GM21526 (cell line): ENCODE measurements at regions not wholly inside any gene's neighbourhood (a gene's known extent, or its start where the extent isn't known, plus 50 kb on each side); places are given as distances from the start of the nearest gene placed in this dataset.
A peak's percentile ranks its signal among the peaks of the same experiment; 100 is the strongest.
"Not testable (repeated sequence)": the region's sequence is repeated elsewhere in the genome, so short reads cannot be mapped to it uniquely, and the experiment has no call there.

Experiments
- ATAC-seq: cut with Tn5 transposase; IDR thresholded peaks from one replicate; pipeline ENCODE4 v1.9.1; 2021; ENCODE audit warnings: moderate library complexity; ENCODE audit not compliant: unreplicated experiment, low FRiP score

DNA sequence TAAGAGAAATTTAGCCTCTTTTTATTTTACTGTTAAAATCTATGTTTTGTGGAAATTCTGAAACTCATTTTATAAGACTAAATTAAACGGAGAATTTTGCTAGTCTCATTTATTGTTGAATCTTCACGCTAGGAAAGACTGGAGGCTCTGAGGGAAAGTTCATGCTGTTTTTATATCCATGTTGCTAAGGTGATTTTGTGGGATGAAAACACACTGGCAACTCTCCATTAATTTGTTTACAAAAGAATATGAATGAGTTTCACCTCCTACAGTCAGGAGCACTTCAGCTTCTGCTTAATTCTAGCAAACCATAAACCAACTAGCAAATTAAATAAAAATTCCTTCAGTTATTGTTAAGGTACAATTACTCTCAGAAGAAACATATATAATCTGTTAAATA, 195.4 kb downstream of the RAP2B start:
- ATAC-seq = no peak

GRCh38 chr3:153369561-153370374, 207.7 kb downstream of the RAP2B start:
- no peak for ATAC-seq

GRCh38 chr3:153370680-153371079, 208.7 kb downstream of the RAP2B start:
- no peak for ATAC-seq

- ATAC-seq = no peak
These were observed 210.3 kb downstream of the RAP2B start for GRCh38 chr3:153372326-153372725.

- ATAC-seq = no peak
These were observed 211.6 kb downstream of the RAP2B start for GRCh38 chr3:153373606-153374005.

- not testable (repeated sequence) for ATAC-seq
These were observed 216.3 kb downstream of the RAP2B start for GRCh38 chr3:153378366-153378765.

- ATAC-seq = no peak
These were observed 217.5 kb downstream of the RAP2B start for GRCh38 chr3:153379516-153379915.

- ATAC-seq = no peak
These were observed 223.3 kb downstream of the RAP2B start for GRCh38 chr3:153385343-153385742.

DNA sequence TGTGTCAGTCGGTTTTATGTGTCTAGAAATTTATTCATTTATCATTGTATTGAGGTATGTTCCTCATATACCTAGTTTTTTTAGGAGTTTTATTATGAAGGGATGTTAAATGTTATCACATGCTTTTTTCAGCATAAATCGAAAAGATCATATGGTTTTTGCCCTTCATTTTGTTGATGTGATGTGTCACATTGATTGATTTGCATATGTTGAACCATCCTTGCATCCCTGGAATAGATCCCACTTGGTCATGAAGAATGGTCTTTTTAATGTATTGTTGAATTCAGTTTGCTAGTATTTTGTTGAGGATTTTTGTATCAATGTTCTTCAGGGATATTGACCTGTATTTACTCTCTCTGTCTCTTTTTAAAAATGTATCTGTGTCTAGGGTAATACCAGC, 230.3 kb downstream of the RAP2B start:
- ATAC-seq = no peak

DNA sequence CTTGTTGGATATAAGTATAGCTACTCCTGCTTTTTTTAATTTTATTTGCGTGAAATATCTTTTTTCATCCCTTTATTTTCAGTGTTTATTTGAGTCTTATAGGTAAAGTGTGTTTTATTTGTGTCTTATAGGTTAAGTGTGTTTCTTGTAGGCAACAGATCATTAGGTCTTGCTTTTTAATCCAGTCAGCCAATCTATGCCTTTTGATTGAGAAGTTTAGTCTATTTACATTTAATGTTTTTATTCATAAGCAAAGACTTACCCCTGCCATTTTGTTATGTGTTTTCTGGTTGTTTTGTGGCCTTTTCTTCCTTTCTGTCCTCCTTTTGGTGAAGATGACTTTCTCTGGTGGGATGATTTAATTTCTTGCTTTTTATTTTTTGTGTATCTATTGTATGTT, 232.0 kb downstream of the RAP2B start:
- no peak for ATAC-seq

DNA sequence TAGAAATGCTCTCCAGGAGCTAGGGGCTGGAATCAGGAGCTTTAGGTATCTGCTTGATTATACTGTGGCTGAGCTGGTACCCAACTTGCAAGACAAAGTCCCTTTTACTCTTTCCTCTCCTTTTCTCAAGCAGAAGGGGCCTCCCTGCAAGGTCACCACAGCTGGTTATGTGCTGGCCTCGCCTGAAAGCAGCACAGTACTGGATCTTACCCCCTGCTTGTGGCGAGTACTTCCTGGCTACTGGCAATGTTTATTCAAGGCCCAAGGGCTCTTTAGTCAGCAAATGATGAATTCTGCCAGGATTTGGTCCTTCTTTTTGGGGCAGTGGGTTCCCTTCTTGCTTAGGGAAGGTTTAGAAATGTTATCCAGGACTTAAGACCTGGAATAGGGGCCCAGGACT, 234.6 kb downstream of the RAP2B start:
- ATAC-seq = no peak

DNA sequence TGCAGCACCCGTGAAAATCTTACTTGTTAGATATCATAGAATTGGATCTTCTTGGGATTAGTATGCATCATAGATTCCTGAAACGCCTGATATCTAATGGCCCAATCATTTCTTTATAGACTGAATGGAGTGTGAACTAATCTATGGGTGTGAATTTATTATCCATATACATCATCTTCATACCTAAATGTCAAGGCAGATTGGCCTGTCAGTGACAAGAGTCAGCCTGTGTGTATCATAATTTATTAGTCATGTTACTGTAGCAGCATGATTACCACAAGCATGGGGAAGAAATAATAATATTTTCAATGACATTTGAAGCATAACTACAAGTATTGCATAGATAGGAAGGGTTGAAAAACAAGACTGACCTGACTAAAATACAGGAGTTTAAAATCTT, 235.8 kb downstream of the RAP2B start:
- no peak for ATAC-seq

GRCh38 chr3:153399636-153400035, 237.6 kb downstream of the RAP2B start:
- ATAC-seq = peak; percentile 90

DNA sequence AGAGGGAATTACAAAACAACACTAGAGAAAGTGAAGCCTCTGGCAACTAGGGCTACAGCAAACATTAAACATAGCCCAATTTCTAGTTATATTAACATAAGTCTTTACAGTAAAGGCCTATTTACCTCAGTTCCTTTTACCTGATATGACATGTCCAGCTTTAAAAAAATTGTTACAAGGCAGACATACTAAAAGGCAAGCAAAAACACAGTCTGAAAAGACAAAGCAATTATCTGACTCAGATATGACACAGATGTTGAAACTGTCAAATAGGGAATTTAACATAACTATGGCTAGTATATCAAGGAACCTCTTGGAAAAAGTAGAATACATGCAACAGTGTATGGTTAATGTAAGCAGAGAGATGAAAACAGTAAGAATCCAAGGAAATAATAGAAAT, 238.6 kb downstream of the RAP2B start:
- no peak for ATAC-seq

- ATAC-seq = no peak
These were observed 242.1 kb downstream of the RAP2B start for GRCh38 chr3:153404157-153404556.

GRCh38 chr3:153405320-153405719, 243.3 kb downstream of the RAP2B start:
- ATAC-seq = not testable (repeated sequence)

DNA sequence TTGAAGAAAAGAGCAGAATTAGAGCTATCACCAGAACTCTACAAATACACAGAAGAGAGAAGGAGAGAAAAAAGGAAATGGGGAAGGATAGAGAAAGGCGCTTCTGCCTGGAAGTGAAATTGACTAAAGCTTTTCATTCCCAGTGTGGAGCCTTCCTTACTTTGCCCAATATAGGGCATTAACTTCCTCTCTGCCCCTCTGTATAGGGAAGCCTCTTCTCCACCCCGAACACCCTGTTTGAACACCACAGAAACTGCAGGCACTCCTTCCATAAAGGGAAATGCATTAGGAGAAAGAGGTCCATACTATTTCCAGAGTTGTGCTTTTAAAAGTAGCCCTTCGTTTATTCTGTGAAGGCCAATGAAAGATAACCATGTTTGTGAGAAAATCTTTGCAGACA, 248.5 kb downstream of the RAP2B start:
- no peak for ATAC-seq

- no peak for ATAC-seq
These were observed 253.0 kb downstream of the RAP2B start for GRCh38 chr3:153414982-153415381.

DNA sequence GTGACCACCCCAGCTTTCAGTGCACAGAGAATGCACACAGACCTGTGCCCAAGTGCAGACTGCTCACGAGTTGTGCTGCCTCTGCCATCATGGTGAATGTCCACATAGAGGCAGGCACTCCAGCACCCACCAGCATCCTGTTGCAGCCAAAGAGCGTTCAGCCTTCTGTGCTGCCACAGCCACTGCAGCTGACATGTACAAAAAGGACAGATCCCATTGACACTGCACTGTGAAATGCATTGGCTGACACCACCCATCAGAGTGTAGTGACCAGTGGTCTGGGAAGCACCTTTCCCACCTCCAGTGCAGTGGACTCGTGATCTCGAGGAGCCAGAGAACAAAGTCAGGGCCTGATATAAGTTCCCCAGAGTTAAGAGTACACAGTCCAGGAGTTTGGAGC, 260.3 kb downstream of the RAP2B start:
- ATAC-seq = no peak

- not testable (repeated sequence) for ATAC-seq
These were observed 261.8 kb downstream of the RAP2B start for GRCh38 chr3:153423820-153424219.

GRCh38 chr3:153426344-153426743, 264.3 kb downstream of the RAP2B start:
- no peak for ATAC-seq

DNA sequence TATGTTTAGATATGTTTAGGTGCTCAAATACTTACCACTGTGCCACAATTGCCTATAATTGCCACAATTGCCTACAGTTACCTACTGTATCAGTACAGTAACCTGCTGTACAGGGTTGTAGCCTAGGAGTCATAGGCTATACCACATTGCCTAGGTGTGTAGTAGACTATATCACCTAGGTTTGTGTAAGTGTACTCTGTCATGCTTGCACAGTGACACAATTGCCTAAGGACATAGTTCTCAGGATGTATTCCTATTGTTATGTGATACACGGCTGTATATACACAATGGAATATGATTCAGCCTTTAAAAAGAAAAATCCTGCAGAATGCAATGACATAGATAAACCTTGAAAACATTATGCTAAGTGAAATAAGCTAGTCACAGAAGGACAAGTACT, 264.8 kb downstream of the RAP2B start:
- no peak for ATAC-seq

DNA sequence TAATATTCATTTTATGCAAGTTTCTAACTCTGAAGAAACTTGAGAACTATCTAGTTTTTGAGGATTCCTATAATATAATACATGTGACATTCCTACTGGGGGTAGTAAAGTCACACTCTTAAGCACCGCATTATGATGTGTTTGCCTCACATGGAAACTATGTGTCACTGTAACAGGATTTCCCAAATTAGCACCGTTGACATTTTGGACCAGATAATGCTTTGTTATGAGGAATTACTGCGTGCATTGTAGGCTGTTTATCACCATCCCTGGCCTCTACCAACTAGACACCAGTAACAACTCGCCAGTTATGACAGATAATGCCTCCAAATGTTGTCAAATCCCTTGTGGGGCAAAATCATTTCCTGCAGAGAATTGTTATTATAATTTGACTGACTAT, 267.8 kb downstream of the RAP2B start:
- no peak for ATAC-seq
